Left forelimb (tissue), 1 donor: ENCODE measurements at regions not wholly inside any gene's neighbourhood (a gene's known extent, or its start where the extent isn't known, plus 50 kb on each side); places are given as distances from the start of the nearest gene placed in this dataset.
"Not testable (repeated sequence)": the region's sequence is repeated elsewhere in the genome, so short reads cannot be mapped to it uniquely, and the experiment has no call there.

Experiments
- DNase-seq: peaks from one replicate; pipeline ENCODE4 v3.0.0-alpha.2; 2018; ENCODE audit warnings: low spot score

DNA sequence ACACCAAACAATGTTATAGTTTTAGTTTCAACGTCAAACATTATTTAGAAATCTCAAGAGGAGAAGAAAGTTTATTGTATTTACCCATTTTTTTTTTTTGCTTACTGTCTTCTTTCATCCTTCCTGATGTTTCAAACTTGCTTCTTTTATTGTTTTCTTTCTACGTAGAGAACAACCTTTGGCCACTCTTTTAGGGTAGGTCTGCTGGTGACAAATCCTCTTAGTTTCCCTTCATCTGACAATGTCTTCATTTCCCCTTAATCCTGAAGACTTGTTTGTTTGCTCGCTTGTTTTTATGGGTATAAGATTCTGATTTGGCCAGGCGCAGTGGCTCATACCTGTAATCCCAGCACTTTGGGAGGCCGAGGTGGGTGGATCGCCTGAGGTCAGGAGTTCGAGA is 89.1 kb downstream of the RHOU start:
- no peak for DNase-seq

- no peak for DNase-seq
Observed at GRCh38 chr1:228825041-228825440, 89.8 kb downstream of the RHOU start.

- DNase-seq: no peak
Observed at GRCh38 chr1:228825840-228826484, 90.7 kb downstream of the RHOU start.

- DNase-seq: no peak
Observed at GRCh38 chr1:228827019-228827418, 91.7 kb downstream of the RHOU start.

GRCh38 chr1:228828151-228828550 is 92.9 kb downstream of the RHOU start:
- DNase-seq: no peak

GRCh38 chr1:228830185-228830953 is 95.1 kb downstream of the RHOU start:
- no peak for DNase-seq

DNA sequence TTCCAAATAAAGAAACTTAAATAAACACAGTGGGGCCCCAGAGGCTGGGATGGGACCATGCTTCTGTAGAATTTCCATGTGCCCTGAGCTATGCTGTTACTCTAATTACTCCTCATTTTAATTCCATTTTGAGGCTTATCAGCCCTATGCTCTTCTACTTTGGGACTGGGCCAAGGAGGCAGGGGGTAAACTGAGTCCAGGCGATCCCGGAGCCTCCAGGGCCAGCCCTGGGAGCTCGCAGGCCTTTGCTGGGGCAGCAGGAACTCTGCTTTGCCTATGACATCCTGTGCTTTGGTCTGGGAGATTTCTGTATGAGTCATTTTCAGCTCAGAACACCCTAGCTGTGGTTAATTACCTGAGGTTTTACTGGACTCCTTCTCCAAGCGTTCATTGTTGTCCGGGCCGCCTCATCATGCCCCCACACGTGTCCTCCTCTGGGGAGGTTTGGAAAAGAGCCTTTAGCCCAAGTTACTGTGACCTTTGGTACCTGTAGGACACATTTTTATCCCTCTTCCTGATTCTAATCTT is 95.7 kb downstream of the RHOU start:
- DNase-seq: no peak

GRCh38 chr1:228833911-228834688 is 98.8 kb downstream of the RHOU start:
- DNase-seq: no peak

DNA sequence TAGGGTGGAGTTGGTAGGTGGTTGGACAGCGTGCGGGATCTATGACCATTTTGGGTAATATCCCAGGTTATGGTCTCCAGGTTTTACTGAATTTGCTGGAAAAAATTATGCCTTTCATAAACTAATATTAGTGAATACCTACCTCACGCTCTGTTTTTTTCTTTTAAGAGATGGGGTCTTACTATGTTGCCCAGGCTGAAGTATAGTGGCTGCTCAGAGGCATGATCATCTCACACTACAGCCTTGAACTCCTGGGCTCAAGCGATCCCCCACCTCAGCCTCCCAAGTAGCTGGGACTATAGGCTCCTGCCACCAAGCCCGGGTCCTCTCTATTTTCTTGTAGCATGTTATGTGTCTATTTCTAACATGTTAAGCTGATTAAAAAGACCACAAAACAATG is 100.2 kb downstream of the RHOU start:
- no peak for DNase-seq

DNA sequence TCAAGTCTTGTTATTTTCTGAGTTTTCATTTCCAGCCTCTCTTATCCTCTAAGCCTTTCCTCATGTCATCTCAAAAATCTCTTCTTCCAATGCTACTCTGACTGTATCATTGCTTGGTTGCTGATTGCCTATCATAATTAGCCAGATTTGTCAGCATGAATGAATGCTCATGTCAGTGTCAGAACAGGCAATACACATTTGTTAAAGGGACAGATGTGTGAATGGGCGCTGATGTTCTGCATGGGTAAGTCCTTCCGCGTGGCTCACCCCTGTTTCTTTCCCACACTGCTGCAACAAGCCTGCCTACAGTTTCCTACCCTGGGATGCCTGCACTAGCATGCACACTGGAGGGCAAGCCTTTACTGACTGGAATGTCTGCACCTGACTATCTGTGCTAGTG is 100.6 kb downstream of the RHOU start:
- no peak for DNase-seq

DNA sequence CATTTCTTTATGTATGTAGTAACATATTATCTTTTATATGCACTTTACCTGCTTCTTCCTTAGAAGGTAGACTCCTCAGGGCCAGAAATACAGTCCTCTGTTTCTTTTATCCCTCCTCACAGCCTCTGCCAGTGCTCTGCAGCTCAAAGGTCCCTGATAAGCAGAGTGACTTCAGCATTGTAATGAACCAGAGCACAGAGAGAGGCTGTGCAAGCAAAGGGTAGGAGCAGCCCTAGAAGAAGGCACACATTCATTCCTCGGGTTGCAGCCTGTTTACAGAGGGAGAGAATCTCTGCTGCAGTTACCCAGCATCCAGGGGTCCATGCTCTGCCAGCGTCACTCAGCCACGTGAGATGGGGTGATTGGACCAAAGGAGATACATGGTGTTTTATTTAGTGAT is 101.1 kb downstream of the RHOU start:
- DNase-seq: no peak

DNA sequence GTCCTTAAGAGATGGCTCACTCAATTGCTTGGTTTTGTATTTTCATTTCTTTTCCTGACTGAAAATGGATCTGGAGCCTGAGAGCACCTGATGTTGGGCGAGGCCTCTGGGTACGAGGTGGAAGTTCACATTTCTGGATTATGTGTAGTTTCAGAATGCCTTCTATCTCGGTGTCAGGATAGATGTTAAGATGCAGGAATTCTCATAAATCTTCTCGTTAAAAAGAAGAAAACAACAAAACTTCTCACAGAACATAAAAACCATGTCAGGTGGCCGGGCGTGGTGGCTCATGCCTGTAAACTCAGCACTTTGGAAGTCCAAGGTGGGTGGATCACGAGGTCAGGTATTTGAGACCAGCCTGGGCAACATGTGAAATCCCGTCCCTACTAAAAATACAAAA is 101.8 kb downstream of the RHOU start:
- DNase-seq: no peak

DNA sequence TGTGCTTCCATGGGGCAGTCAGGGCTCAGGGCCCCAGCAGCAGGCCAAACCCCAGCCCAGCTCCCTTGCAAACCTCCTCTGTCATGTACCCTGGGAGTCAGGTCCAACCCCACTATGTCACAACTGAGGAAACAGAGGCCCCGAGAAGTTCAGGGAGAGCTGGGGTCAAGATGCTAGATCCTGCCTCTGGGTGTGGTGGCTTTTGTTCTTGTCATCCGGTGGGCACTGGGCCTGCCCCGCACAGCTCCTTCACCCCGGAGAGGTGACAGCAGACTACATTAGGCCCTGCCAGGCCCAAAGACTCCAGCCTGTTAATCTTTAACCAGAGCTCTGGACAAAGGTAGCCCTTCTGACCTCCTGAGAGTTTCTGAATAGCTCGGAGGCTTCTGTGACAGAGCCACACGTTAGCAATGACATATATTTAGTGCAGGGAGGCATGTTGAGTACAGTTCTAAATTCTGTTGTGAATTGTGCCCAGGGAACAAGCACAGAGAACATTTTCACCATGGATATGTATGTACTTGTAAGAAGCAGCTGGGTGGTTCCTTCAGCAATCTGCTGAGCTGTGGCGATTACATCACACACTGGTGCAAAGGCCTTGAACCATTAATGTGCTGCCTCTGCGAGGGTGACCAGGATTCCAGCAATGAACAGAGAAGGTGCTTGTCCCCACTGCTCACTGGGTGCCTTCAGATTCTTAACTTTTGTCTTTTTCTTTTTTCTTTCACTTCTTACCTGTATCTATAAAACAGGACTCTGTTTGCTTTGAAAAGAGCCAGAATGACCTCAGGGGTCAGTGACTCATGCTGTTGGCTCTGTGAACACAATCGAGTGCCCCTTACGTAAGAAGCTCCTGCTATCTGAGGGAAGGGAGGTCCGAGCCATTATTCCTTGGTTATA is 102.8 kb downstream of the RHOU start:
- DNase-seq: no peak

DNA sequence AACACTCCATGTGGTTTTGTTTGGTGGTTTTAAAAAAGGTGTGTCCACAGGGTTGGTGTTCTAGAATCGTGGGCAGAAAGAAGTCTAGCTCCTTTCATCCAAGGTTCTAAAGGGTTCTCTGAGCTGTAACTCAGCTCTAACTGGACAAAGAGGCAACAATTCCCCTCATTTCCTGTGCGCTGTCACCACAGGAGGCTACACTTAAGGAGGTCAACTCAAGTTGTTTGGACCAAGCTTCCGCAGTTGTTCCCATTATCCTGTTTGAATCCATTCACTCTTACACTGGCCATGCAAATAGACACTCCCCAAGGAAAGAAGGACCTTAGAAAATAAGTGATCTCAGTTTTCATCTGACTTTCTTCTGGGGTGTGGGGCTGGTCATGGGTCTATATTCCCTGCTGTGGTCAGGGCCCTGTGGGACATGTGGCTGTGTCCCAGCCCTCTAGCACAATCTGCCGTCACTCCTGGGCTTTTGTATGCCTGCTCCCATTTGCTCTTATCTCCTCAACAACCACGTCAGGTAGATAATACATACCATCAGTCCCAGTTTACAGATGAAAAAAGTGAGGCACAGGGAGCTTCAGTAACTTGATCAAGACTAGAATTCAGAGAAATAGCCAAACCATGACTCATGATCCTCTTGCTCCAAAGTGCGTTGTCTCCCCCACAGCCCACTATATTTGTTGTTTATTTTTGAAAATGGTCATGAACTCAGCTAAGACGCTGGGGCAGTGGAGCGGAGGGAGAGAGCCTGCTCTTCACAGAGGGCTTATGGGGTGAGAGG is 103.6 kb downstream of the RHOU start:
- DNase-seq: no peak

- no peak for DNase-seq
Observed at GRCh38 chr1:228839656-228840055, 104.4 kb downstream of the RHOU start.

GRCh38 chr1:228841632-228842031 is 106.4 kb downstream of the RHOU start:
- DNase-seq: no peak

GRCh38 chr1:228842094-228842775 is 107.0 kb downstream of the RHOU start:
- DNase-seq: no peak

DNA sequence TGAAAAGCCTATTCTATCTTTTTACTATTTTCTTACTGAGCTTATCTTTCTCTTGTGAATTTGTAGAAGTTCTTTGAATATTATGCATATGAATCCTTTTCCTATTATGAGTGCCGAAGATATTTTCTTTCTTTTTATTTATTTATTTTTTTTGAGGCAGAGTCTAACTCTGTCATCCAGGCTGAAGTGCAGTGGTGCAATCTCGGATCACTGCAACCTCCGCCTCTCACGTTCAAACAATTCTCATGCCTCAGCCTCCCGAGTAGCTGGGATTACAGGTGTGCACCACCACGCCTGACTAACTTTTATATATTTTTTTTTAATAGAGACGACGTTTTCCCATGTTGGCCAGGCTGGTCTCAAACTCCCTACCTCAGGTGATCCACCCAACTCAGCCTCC is 109.8 kb downstream of the RHOU start:
- DNase-seq: no peak

- DNase-seq: no peak
Observed at GRCh38 chr1:228846952-228847351, 111.7 kb downstream of the RHOU start.

- DNase-seq: not testable (repeated sequence)
Observed at GRCh38 chr1:228847451-228847850, 112.2 kb downstream of the RHOU start.
